ENCODE measurements at regions not wholly inside any gene's neighbourhood (a gene's known extent, or its start where the extent isn't known, plus 50 kb on each side); places are given as distances from the start of the nearest gene placed in this dataset.

DNA sequence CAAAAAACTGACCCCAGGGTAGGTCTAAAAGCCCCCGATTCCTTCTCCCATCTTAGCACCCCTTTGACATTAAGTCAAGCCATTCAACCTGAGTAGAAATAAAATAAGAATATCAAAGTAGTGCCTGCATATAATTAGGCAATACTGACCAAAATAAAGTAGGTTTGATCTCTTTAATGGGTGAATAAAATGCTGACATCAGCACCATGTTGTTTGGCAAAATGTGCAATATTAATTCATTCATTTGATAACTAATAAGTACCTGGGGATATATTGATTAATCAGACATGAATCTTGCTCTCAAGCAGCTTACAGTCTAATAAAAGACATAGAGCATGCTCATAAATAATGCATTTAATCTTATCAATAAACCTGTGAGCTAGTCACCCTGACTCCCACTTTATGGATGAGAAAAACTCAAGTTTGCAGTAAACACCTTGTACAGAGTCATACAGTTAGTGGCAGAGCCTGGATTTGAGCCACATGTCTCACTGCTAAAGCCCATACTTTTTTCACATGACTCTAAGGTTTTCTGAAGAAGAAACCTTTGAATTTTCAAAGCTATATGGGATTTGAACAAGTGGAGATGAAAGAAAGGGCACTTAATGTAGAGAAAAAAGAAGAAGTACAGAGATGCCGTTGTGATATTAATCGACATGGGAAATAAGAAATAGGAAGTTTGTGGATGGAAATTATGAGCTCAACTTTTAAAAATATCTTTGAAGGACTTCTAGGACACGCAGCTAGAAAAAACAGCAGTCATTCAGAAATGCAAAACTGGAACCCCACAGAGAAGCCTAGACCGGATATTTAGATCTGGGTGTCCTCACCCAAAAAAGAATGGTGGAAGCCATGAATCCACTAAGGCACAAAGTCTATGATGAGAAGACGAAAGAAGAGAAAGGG, 183.9 kb downstream of the TOMM20 start:
- intact Hi-C loops (cut with micrococcal nuclease) = no loop called here
- TF ChIP-seq, protein P1, sequence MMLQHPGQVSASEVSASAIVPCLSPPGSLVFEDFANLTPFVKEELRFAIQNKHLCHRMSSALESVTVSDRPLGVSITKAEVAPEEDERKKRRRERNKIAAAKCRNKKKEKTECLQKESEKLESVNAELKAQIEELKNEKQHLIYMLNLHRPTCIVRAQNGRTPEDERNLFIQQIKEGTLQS (IDR thresholded peaks at IDR 0.05) = no peak
- TF ChIP-seq JUND (IDR thresholded peaks at IDR 0.05) (no peak), EZH2phosphoT487 (IDR thresholded peaks at IDR 0.05; ENCODE audit: borderline replicate concordance) (no peak), POLR2AphosphoS5 (IDR thresholded peaks at IDR 0.05; ENCODE audit: low read depth, low read length) (no peak), YY1 (IDR thresholded peaks at IDR 0.05; ENCODE audit: extremely low read depth, insufficient replicate concordance, low read depth, low read length) (no peak), ZFX (IDR thresholded peaks at IDR 0.05) (no peak), REST (IDR thresholded peaks at IDR 0.05; ENCODE audit: low read depth) (no peak), CBX3 (IDR thresholded peaks at IDR 0.05; ENCODE audit: low read depth) (no peak), RAD21 (IDR thresholded peaks at IDR 0.05; ENCODE audit: low read depth) (no peak), FOSL1 (IDR thresholded peaks at IDR 0.05; ENCODE audit: low read depth) (no peak), CEBPB (IDR thresholded peaks at IDR 0.05; ENCODE audit: low read depth) (no peak), EZH2 (IDR thresholded peaks at IDR 0.05) (no peak), POLR2A (IDR thresholded peaks at IDR 0.05; ENCODE audit: borderline replicate concordance, extremely low read depth, insufficient read depth, insufficient read length) (no peak)
- TF ChIP-seq, protein P2, sequence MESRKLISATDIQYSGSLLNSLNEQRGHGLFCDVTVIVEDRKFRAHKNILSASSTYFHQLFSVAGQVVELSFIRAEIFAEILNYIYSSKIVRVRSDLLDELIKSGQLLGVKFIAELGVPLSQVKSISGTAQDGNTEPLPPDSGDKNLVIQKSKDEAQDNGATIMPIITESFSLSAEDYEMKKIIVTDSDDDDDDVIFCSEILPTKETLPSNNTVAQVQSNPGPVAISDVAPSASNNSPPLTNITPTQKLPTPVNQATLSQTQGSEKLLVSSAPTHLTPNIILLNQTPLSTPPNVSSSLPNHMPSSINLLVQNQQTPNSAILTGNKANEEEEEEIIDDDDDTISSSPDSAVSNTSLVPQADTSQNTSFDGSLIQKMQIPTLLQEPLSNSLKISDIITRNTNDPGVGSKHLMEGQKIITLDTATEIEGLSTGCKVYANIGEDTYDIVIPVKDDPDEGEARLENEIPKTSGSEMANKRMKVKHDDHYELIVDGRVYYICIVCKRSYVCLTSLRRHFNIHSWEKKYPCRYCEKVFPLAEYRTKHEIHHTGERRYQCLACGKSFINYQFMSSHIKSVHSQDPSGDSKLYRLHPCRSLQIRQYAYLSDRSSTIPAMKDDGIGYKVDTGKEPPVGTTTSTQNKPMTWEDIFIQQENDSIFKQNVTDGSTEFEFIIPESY (IDR thresholded peaks at IDR 0.05; ENCODE audit: extremely low read depth, insufficient replicate concordance, low read length) = no peak
- H3K4me3 ChIP-seq (replicated peaks in 1 of 2; ENCODE audit: low read depth in 1 of 2, low read length in 2 of 2) = no peak overlapping the region
- no peak overlapping the region for H3K27ac ChIP-seq (ENCODE audit: low read depth, low read length)
- ATAC-seq = no peak
- BruUV-seq (replicated peaks) = no TSS peak
- H3K4me1 ChIP-seq (ENCODE audit: control insufficient read depth in 1 of 2, insufficient read depth in 2 of 2, low read length in 2 of 2) = no peaks in the 10 kb centered on the region
- H3K9ac ChIP-seq (ENCODE audit: low read length) = no peak overlapping the region
- H3K9me2 ChIP-seq (ENCODE audit: insufficient read depth) = no peaks in the 10 kb centered on the region
- H3K9me3 ChIP-seq (ENCODE audit: control insufficient read depth in 1 of 2, insufficient read depth in 1 of 2, low read depth in 1 of 2, low read length in 2 of 2) = no peaks in the 10 kb centered on the region
- no peak overlapping the region for H3K4me2 ChIP-seq (ENCODE audit: low read length)
- H2AFZ ChIP-seq (ENCODE audit: low read depth, low read length, poor library complexity, severe bottlenecking) = no peak overlapping the region
- no peak for DNase-seq (ENCODE audit: low read depth, low spot score)
- no peaks in the 10 kb centered on the region for H4K20me1 ChIP-seq (ENCODE audit: insufficient read depth)
- no peaks in the 10 kb centered on the region for H3K36me3 ChIP-seq (ENCODE audit: control insufficient read depth in 1 of 2, insufficient read depth in 2 of 2, low read length in 2 of 2)
- CTCF ChIA-PET = no interaction called here
- no peaks in the 10 kb centered on the region for H3K27me3 ChIP-seq (ENCODE audit: insufficient read depth, low read length)
- POLR2A ChIA-PET = no interaction called here
- no peaks in the 10 kb centered on the region for H3K79me2 ChIP-seq (ENCODE audit: insufficient read depth, low read length)
- RAD21 ChIA-PET (ENCODE audit: low non-redundant PET in 1 of 2, low total read pairs in 2 of 2, uncharacterized antibody in 2 of 2, unreplicated experiment in 2 of 2) = no interaction called here
